Coronary artery (tissue), 2 donors: ENCODE measurements at regions not wholly inside any gene's neighbourhood (a gene's known extent, or its start where the extent isn't known, plus 50 kb on each side); places are given as distances from the start of the nearest gene placed in this dataset.
"Not testable (repeated sequence)": the region's sequence is repeated elsewhere in the genome, so short reads cannot be mapped to it uniquely, and the experiment has no call there.

Experiments used
- DNase-seq: peaks from one replicate; pipeline ENCODE4 v3.0.0-alpha.2; 2017; ENCODE audit warnings: low spot score
- H3K27ac ChIP-seq, 2 donors: fragments of 200-600 bp; sonication (generic); one replicate each; pipeline ENCODE4 v1.5.1; 2016 to 2019
- H3K4me3 ChIP-seq: fragments of 200-600 bp; sonication (generic); 2 replicates; pipeline ENCODE4 v1.5.1; 2016; ENCODE audit warnings: mild to moderate bottlenecking, moderate library complexity
- CTCF ChIP-seq: fragments of 200-600 bp; sonication (generic); IDR thresholded peaks from one replicate; pipeline ENCODE4 v1.5.1; 2019; ENCODE audit warnings: antibody characterized with exemption

- DNase-seq = no peak
- no peak for TF ChIP-seq CTCF
- H3K4me3 ChIP-seq = no peak overlapping the region
- H3K27ac ChIP-seq = no peak overlapping the region
Observed at GRCh38 chr11:10969387-10969786, 111.5 kb upstream of the ZBED5 start.

- H3K4me3 ChIP-seq, H3K27ac ChIP-seq, DNase-seq: not testable (repeated sequence)
Observed at GRCh38 chr11:10956884-10957283, 99.0 kb upstream of the ZBED5 start.

DNA sequence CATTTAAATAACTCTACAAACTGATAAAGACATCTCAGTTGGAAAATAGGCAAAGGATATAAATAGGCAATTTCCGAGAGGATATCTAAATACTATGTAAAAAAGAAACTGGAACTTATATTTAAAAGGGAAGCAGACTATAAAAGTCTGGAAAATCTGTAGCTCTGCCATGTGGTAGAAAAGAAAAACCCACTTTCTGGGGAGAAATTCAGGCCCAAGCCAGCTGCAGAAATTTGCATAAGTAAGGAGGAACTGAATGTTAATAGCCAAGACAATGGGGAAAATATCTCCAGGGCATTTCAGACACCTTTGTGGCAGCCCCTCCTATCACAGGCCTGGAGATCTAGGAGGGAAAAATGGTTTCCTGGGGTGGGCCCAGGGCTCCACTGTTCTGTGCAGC is 97.8 kb upstream of the ZBED5 start:
- no peak for TF ChIP-seq CTCF
- no peak for DNase-seq
- H3K4me3 ChIP-seq = no peak overlapping the region
- no peak overlapping the region for H3K27ac ChIP-seq

- no peak overlapping the region for H3K4me3 ChIP-seq
- no peak for TF ChIP-seq CTCF
- no peak for DNase-seq
- H3K27ac ChIP-seq = no peak overlapping the region
Observed at GRCh38 chr11:10954184-10954583, 96.3 kb upstream of the ZBED5 start.

- Histone ChIP-seq H3K4me3 (no peak overlapping the region), H3K27ac (no peak overlapping the region)
- no peak for TF ChIP-seq CTCF
- no peak for DNase-seq
Observed at GRCh38 chr11:10952872-10953271, 95.0 kb upstream of the ZBED5 start.

GRCh38 chr11:10947935-10948334 is 90.1 kb upstream of the ZBED5 start:
- not testable (repeated sequence) for H3K27ac ChIP-seq, DNase-seq, H3K4me3 ChIP-seq

DNA sequence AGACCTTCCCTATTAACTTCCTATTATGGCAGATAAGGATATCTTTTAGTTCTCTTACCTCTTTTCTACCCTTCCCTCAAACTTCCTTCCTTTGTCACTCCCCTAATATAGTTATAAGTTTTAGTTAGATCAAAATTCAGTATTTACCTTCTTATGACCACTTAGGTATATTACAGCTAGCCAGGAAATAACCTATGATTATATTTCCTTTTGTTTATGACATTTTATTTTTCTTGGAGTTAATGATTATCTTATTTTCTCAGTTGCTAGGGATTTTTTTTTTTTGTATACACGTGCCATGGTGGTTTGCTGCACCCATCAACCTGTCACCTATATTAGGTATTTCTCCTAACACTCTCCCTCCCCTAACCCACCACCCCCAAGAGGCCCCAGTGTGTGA is 88.2 kb upstream of the ZBED5 start:
- no peak for TF ChIP-seq CTCF

GRCh38 chr11:10945196-10945595 is 87.3 kb upstream of the ZBED5 start:
- H3K4me3 ChIP-seq = no peak overlapping the region
- no peak for TF ChIP-seq CTCF

More for the DNA sequence above, 88.2 kb upstream of the ZBED5 start:
- DNase-seq = no peak
- no peak overlapping the region for H3K4me3 ChIP-seq
- no peak overlapping the region for H3K27ac ChIP-seq

More at GRCh38 chr11:10945196-10945595, 87.3 kb upstream of the ZBED5 start:
- H3K27ac ChIP-seq = no peak overlapping the region
- DNase-seq = no peak
